SK-N-SH treated with all-trans-retinoic acid at 6 μM for 48 hours (cell line): ENCODE measurements at regions not wholly inside any gene's neighbourhood (a gene's known extent, or its start where the extent isn't known, plus 50 kb on each side); places are given as distances from the start of the nearest gene placed in this dataset.

Experiments
- ARNTL ChIP-seq: fragments of 450-650 bp; formaldehyde crosslinking; IDR thresholded peaks from 2 replicates; pipeline ENCODE4 v1.5.0; 2020; ENCODE audit warnings: low read depth, mild to moderate bottlenecking, moderate library complexity, borderline replicate concordance
- PPARA ChIP-seq: fragments of 250-450 bp; sonication (Bioruptor Pico); IDR thresholded peaks from 2 replicates; pipeline ENCODE4 v1.5.0; 2020; ENCODE audit warnings: mild to moderate bottlenecking, borderline replicate concordance
- TCF4 ChIP-seq: fragments of 250-450 bp; sonication (Bioruptor Pico); IDR thresholded peaks from 2 replicates; pipeline ENCODE4 v1.8.0; 2021; ENCODE audit warnings: mild to moderate bottlenecking, moderate library complexity, borderline replicate concordance
- ZFP30 ChIP-seq: fragments of 450-650 bp; formaldehyde crosslinking; IDR thresholded peaks from 2 replicates; pipeline ENCODE4 v1.5.0; 2022; ENCODE audit warnings: mild to moderate bottlenecking, moderate library complexity

DNA sequence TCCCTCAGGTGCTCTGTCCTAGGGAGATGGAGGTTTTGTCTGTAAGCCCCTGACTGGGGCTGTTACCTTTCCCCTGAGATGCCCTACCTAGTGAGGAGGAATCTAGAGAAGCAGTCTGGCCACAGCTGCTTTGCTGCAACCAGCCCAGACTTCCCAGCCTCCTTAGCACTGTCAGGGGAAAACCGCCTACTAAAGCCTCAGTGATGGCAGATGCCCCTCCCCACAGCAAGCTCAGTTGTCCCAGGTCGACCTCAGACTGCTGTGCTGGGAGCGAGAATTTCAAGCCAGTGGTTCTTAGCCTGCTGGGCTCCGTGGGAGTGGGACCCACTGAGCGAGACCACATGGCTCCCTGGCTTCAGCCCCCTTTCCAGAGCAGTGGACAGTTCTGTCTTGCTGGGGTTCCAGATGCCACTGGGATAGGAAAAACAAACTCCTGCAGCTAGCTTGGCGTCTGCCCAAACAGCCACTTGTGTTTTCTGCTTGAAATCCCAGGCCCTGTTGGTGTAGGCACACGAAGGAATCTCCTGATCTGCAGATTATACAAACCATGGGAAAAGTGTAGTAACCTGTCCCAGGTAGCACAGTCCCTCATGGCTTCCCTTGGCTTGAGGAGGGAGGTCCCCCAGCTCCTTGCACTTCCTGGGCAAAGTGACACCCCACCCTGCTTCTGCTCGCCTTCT, 146.4 kb upstream of the PROKR2 start:
- TF ChIP-seq ZFP30 (CRISPR knock-in tag): no peak
- TF ChIP-seq PPARA (CRISPR knock-in tag): no peak
- no peak for TF ChIP-seq ARNTL
- TF ChIP-seq TCF4 (CRISPR knock-in tag): no peak
